Activated T-cell treated with anti-CD3 and anti-CD28 coated beads for 24 hours (primary cell): ENCODE measurements at regions not wholly inside any gene's neighbourhood (a gene's known extent, or its start where the extent isn't known, plus 50 kb on each side); places are given as distances from the start of the nearest gene placed in this dataset.

Source experiments
- DNase-seq: peaks from one replicate; pipeline ENCODE4 v3.0.0-alpha.2; 2020; ENCODE audit warnings: low read depth

- DNase-seq = no peak
Observed at GRCh38 chr2:9772035-9772998, 71.0 kb upstream of the TAF1B start.

GRCh38 chr2:9772999-9773902 lies 70.0 kb upstream of the TAF1B start:
- DNase-seq = no peak

DNA sequence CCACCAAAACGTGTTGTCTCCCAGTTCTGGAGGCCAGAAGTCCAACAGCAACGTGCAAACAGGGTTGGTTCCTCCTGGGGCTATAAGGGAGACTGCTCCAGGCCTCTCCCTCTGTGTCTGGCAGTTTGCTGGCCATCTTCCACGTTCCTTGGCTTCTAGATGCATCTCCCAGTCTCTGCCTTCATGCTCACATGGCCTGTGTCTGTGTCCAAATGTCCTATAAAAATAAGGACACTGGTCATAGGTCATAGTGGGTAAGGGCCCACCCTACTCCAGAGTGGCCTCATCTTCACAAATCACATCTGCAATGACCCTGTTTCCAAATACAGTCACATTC lies 69.4 kb upstream of the TAF1B start:
- DNase-seq = no peak

- no peak for DNase-seq
Observed at GRCh38 chr2:9774266-9774665, 69.0 kb upstream of the TAF1B start.

- no peak for DNase-seq
Observed at GRCh38 chr2:9775351-9775750, 67.9 kb upstream of the TAF1B start.

DNA sequence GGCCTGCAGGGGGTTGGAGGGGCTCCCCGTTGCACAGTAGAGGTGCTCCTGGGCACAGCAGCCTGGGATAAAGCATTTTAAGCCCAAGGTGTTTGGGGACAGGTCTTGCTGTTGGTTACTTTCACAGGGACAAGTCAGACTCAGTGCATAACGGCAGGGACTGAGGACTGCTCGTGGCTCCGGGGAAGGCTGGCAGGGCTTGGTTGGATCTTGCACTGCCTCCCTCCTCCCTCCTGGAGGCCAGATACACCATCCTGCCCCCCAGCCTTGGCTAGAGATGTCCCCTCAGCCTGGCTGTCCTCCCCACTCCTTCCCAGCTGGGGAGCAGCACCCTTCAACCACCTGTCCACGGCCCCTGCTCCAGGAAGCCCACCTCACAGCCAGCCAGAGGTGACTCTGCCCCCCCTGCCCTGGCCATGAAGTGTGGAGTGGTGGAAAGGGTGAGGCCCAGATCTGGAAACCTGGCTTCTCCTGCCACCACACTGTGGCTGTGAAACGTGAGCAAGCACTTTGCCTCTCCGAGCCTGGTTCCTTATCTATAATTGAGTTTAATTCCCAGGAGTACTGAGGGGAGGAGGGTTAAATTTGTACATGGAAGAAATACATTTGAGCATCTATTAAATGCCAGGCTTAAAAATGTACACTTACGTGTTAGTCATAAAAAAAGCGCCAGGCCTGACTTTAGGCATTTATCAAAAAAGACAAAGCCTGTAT lies 67.1 kb upstream of the TAF1B start:
- no peak for DNase-seq

- no peak for DNase-seq
Observed at GRCh38 chr2:9777081-9777480, 66.2 kb upstream of the TAF1B start.

GRCh38 chr2:9778012-9778411 lies 65.3 kb upstream of the TAF1B start:
- no peak for DNase-seq

- DNase-seq = no peak
Observed at GRCh38 chr2:9778471-9779316, 64.6 kb upstream of the TAF1B start.

GRCh38 chr2:9779596-9780264 lies 63.5 kb upstream of the TAF1B start:
- no peak for DNase-seq

DNA sequence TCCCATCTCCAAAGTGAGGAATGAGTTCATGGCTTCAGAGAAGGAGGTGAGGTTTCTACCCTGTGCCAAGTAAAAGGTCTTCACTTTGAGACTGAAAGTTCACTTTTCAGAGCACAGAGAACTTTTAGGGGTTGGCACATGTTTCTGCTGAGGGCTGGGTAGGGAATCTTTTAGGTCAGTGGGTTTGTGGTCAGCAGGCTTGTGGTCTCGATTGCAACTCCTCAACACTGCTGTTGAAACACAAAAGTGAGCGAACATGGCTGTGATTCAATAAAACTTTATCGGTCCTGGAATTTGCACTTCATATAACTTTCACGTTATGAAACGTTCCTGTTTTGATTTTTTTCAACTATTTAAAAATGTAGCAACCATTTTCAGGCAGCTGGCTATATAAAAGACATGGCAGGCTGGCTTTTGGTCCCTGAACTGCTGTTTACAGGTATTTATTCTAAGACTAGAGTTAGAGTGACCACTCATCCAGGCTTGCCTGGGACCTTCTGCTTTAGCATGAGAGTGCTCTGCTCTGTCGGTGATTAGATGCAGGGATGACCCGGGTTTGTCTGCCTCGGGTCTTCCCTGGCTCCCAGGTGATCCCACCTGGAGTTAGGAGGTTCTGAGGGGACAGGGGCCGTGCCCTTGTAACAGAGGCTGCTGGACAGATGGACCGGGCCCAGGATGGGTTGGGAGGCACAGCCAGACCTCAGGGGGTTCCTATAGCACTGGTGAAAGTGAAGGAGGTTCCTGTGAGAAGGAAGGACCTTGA lies 62.7 kb upstream of the TAF1B start:
- no peak for DNase-seq

DNA sequence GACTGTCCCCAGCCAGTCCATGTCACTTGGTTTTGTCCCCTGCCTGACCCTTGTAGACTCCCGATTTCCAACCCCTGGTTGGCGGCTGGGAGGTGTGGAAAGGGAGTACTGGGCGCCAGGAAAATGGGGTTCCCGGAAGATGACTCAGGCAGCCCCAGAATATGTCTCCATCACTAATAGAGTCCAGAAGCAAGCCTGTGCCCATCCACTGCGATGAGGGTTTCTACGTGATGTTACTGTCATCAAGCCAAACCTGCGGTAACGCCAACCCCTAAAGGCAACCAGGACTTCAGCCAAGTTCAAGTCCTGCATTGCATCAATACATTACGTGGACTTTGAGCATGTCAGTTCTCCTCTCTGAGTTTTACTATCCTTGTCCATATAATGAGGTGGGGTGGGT lies 62.0 kb upstream of the TAF1B start:
- DNase-seq = no peak

GRCh38 chr2:9782197-9782719 lies 61.0 kb upstream of the TAF1B start:
- peak; percentile 66 for DNase-seq

GRCh38 chr2:9789371-9789770 lies 53.9 kb upstream of the TAF1B start:
- no peak for DNase-seq

DNA sequence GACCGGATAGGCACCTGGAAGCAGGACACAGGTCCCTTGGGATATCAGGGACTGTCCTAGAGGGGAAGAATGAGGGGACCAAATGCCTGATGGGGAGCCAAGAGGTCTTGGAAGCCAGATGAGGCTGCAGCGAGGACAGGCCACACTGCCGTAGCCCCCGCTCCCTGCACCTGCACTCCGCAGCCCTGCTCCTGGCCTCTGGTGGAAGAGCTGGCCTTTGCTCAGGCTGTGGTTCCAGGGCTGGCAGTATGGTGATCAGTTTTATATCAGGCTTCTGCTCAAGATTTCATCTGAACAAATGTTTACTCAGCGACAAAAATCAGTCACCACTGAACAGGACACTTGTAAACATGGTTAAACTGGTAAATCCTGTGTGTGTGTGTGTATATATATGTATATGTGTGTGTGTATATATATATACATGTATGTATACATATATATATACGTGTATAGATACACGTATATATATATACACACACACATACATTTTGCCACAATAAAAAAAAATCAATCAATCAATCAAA lies 52.5 kb upstream of the TAF1B start:
- DNase-seq = no peak

DNA sequence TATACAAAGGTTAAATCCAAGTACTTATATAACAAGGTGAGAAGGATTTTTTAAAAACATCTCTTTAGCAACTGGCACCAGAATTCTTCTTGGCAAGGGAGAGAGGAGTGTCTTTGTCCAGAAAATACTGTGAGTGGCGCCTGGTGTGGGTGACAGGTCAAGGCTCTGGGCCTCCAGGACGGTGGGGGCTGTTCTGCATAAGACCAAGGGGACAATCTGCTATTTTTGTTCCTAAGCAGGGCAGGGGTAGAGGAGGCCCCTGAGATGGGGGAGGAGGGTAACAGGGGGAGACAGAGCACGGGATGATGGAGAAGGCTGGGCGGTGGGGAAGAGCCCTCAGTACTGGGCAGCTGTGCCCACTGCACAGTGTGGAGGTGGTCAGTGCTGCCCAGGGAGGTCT lies 51.6 kb upstream of the TAF1B start:
- DNase-seq = no peak

DNA sequence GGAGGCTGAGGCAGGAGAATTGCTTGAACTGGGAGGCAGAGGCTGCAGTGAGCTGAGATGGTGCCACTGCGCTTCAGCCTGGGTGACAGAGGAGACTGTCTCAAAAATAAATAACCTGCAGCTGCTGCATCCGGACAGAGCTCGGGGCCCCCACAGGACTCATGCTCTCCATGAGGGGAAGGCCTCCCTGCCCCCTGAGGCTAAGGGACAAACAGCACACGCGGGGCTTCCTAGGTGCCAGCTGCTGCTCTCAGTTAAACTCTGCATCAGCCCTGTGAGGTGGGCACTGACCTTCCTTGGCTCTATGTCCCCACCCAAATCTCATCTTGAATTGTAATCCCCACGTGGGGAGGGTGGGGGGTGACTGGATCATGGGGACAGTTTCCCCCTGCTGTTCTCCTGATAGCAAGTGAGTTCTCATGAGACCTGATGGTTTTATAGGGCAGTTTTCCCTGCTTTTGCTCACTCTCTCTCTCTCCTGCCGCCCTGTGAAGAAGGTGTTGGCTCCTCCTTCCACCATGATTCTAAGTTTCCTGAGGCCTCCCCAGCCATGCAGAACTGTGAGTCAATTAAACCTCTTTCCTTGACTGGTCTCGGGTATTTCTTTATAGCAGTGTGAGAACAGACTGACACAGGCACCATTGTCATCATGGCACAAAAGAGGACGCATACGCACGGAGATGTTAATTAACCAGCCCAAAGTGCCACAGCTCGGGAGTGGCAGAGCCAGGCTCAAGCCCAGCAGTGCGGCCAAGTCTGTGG lies 49.9 kb upstream of the TAF1B start:
- no peak for DNase-seq
